Fibroblast of pulmonary artery (primary cell): ENCODE measurements at regions not wholly inside any gene's neighbourhood (a gene's known extent, or its start where the extent isn't known, plus 50 kb on each side); places are given as distances from the start of the nearest gene placed in this dataset.

ENCODE experiments used
- DNase-seq: peaks from one replicate; pipeline ENCODE4 v3.0.0-alpha.2; 2010; ENCODE audit warnings: low read depth
- H3K4me3 ChIP-seq: replicated peaks from 2 replicates; pipeline ENCODE4 v1.5.1; 2011; ENCODE audit warnings: low read depth, mild to moderate bottlenecking, control low read depth, low read length, moderate library complexity
- CTCF ChIP-seq: IDR thresholded peaks from 2 replicates; pipeline ENCODE4 v1.5.1; 2011; ENCODE audit warnings: mild to moderate bottlenecking, control low read depth, low read length, inconsistent platforms; ENCODE audit errors: missing control alignments

- no peak overlapping the region for H3K4me3 ChIP-seq
- DNase-seq: no peak
- TF ChIP-seq CTCF: no peak
Observed at GRCh38 chr12:87238466-87238865, 790.7 kb downstream of the C12orf50 start.

GRCh38 chr12:87234898-87235297 is 794.3 kb downstream of the C12orf50 start:
- no peak for DNase-seq
- H3K4me3 ChIP-seq: no peak overlapping the region
- no peak for TF ChIP-seq CTCF

- H3K4me3 ChIP-seq: no peak overlapping the region
- peak; percentile 40 for DNase-seq
- TF ChIP-seq CTCF: no peak
Observed at GRCh38 chr12:87233671-87234070, 795.5 kb downstream of the C12orf50 start.

- no peak overlapping the region for H3K4me3 ChIP-seq
- TF ChIP-seq CTCF: no peak
- no peak for DNase-seq
Observed at GRCh38 chr12:87231818-87232217, 797.4 kb downstream of the C12orf50 start.

- no peak for TF ChIP-seq CTCF
- H3K4me3 ChIP-seq: no peak overlapping the region
- DNase-seq: no peak
Observed at GRCh38 chr12:87230441-87230840, 798.8 kb downstream of the C12orf50 start.

GRCh38 chr12:87227162-87227561 is 802.0 kb downstream of the C12orf50 start:
- TF ChIP-seq CTCF: no peak
- peak; percentile 36 for DNase-seq
- H3K4me3 ChIP-seq: no peak overlapping the region

- TF ChIP-seq CTCF: no peak
- H3K4me3 ChIP-seq: no peak overlapping the region
Observed at GRCh38 chr12:87217491-87217890, 811.7 kb downstream of the C12orf50 start.

More at GRCh38 chr12:87217491-87217890, 811.7 kb downstream of the C12orf50 start:
- DNase-seq: peak; percentile 31
